GM19351 (cell line): ENCODE measurements at regions not wholly inside any gene's neighbourhood (a gene's known extent, or its start where the extent isn't known, plus 50 kb on each side); places are given as distances from the start of the nearest gene placed in this dataset.
A peak's percentile ranks its signal among the peaks of the same experiment; 100 is the strongest.

Experiments
- ATAC-seq: cut with Tn5 transposase; IDR thresholded peaks from one replicate; pipeline ENCODE4 v1.9.1; 2021; ENCODE audit warnings: mild to moderate bottlenecking, moderate library complexity; ENCODE audit not compliant: unreplicated experiment

GRCh38 chr4:142960867-142961644 lies 115.0 kb upstream of the INPP4B start:
- no peak for ATAC-seq

GRCh38 chr4:142961866-142962265 lies 115.8 kb upstream of the INPP4B start:
- peak; percentile 62 for ATAC-seq

GRCh38 chr4:142974328-142974727 lies 128.2 kb upstream of the INPP4B start:
- no peak for ATAC-seq

GRCh38 chr4:142975618-142976017 lies 129.5 kb upstream of the INPP4B start:
- no peak for ATAC-seq

GRCh38 chr4:142976482-142976881 lies 130.4 kb upstream of the INPP4B start:
- no peak for ATAC-seq

GRCh38 chr4:142977182-142977581 lies 131.1 kb upstream of the INPP4B start:
- ATAC-seq: no peak

GRCh38 chr4:142983065-142983464 lies 137.0 kb upstream of the INPP4B start:
- no peak for ATAC-seq

- no peak for ATAC-seq
Measured at GRCh38 chr4:142983589-142983988, 137.5 kb upstream of the INPP4B start.

GRCh38 chr4:142984871-142985585 lies 138.9 kb upstream of the INPP4B start:
- ATAC-seq: no peak

GRCh38 chr4:143016171-143016570 lies 168.5 kb upstream of the USP38 start:
- ATAC-seq: no peak

GRCh38 chr4:143017210-143017609 lies 167.5 kb upstream of the USP38 start:
- no peak for ATAC-seq

GRCh38 chr4:143019351-143019750 lies 165.4 kb upstream of the USP38 start:
- ATAC-seq: no peak

- ATAC-seq: peak; percentile 79
Measured at GRCh38 chr4:143021384-143021783, 163.3 kb upstream of the USP38 start.

- ATAC-seq: peak; percentile 12
Measured at GRCh38 chr4:143023239-143023918, 161.3 kb upstream of the USP38 start.

- peak; percentile 48 for ATAC-seq
Measured at GRCh38 chr4:143025081-143025704, 159.5 kb upstream of the USP38 start.

- ATAC-seq: no peak
Measured at GRCh38 chr4:143026459-143027170, 158.1 kb upstream of the USP38 start.

- no peak for ATAC-seq
Measured at GRCh38 chr4:143035661-143036060, 149.1 kb upstream of the USP38 start.

- ATAC-seq: no peak
Measured at GRCh38 chr4:143036443-143036842, 148.3 kb upstream of the USP38 start.

- ATAC-seq: no peak
Measured at GRCh38 chr4:143046454-143046853, 138.3 kb upstream of the USP38 start.

GRCh38 chr4:143046906-143047305 lies 137.8 kb upstream of the USP38 start:
- ATAC-seq: no peak

GRCh38 chr4:143054971-143055370 lies 129.7 kb upstream of the USP38 start:
- no peak for ATAC-seq
